A673 (cell line): ENCODE measurements at regions not wholly inside any gene's neighbourhood (a gene's known extent, or its start where the extent isn't known, plus 50 kb on each side); places are given as distances from the start of the nearest gene placed in this dataset.

ENCODE experiments used
- BruUV-seq: library from RNA; stranded (reverse); fragments of 400-500 nt; replicated peaks from 2 replicates; lab custom pipeline; 2021; lab: Mats Ljungman, UMichigan
- CTCF ChIA-PET: fragments of 300-600 bp; sonication (Branson Sonifier 250); formaldehyde crosslinking; loops from one replicate; lab custom pipeline; 2022; ENCODE audit warnings: antibody characterized with exemption; lab: Charles Lee
- POLR2A ChIA-PET: fragments of 300-600 bp; sonication (Branson Sonifier 250); formaldehyde crosslinking; loops from one replicate; lab custom pipeline; 2022; ENCODE audit warnings: antibody characterized with exemption; ENCODE audit not compliant: low non-redundant PET; lab: Charles Lee
- DNase-seq: peaks from one replicate; pipeline ENCODE4 v3.0.0-alpha.2; 2015; ENCODE audit warnings: low spot score
- H3K27ac ChIP-seq: fragments of 200-600 bp; sonication (generic); 2 replicates; pipeline ENCODE4 v1.5.1; 2016; ENCODE audit warnings: mixed run types, low read depth, mild to moderate bottlenecking, mixed read lengths, antibody characterized with exemption, low read length; ENCODE audit not compliant: poor library complexity, severe bottlenecking
- H3K27me3 ChIP-seq: fragments of 200-600 bp; sonication (generic); replicated peaks from 2 replicates; pipeline ENCODE4 v1.6.1; 2017; ENCODE audit warnings: mixed run types, low read depth, mild to moderate bottlenecking, mixed read lengths, antibody characterized with exemption, low read length; ENCODE audit not compliant: insufficient read depth, poor library complexity
- H3K36me3 ChIP-seq: fragments of 200-600 bp; sonication (generic); 2 replicates; pipeline ENCODE4 v1.6.1; 2016; ENCODE audit warnings: mixed run types, mild to moderate bottlenecking, mixed read lengths, antibody characterized with exemption, low read length; ENCODE audit not compliant: insufficient read depth, poor library complexity, severe bottlenecking
- H3K4me1 ChIP-seq: fragments of 200-600 bp; sonication (generic); 2 replicates; pipeline ENCODE4 v1.6.1; 2017; ENCODE audit warnings: mixed run types, mild to moderate bottlenecking, mixed read lengths, antibody characterized with exemption, low read length; ENCODE audit not compliant: insufficient read depth, poor library complexity, severe bottlenecking
- H3K4me3 ChIP-seq: fragments of 200-600 bp; sonication (generic); 2 replicates; pipeline ENCODE4 v1.5.1; 2016; ENCODE audit warnings: low read depth, mixed run types, mild to moderate bottlenecking, mixed read lengths, low read length; ENCODE audit not compliant: poor library complexity, severe bottlenecking
- H3K9me3 ChIP-seq: fragments of 200-600 bp; sonication (generic); 2 replicates; pipeline ENCODE4 v1.6.1; 2016; ENCODE audit warnings: mixed run types, low read depth, mild to moderate bottlenecking, mixed read lengths, antibody characterized with exemption, low read length; ENCODE audit not compliant: poor library complexity, severe bottlenecking
- CTCF ChIP-seq: fragments of 300-800, 200-600 bp; sonication (generic); conservative IDR thresholded peaks from 2 replicates; pipeline ENCODE4 v1.5.1; 2017; ENCODE audit warnings: low read depth, mild to moderate bottlenecking, antibody characterized with exemption, low read length, moderate library complexity, mixed read lengths
- EZH2 ChIP-seq: fragments of 200-600 bp; sonication (generic); IDR thresholded peaks from 2 replicates; pipeline ENCODE4 v1.6.1; 2017; ENCODE audit warnings: borderline replicate concordance, low read depth, mild to moderate bottlenecking, mixed read lengths, antibody characterized with exemption, low read length; ENCODE audit not compliant: poor library complexity, severe bottlenecking
- intact Hi-C: fragments of 100-400 bp; cut with micrococcal nuclease; formaldehyde crosslinking; loops from one replicate; pipeline ENCODE4 v1.10.0; 2022; ENCODE audit not compliant: unreplicated experiment

GRCh38 chr3:13935494-13936094 is 55.7 kb upstream of the WNT7A start:
- Histone ChIP-seq H3K36me3 (no peaks in the 10 kb centered on the region), H3K4me1 (no peaks in the 10 kb centered on the region), H3K27me3 (no peaks in the 10 kb centered on the region), H3K27ac (no peak overlapping the region), H3K9me3 (no peaks in the 10 kb centered on the region), H3K4me3 (no peak overlapping the region)
- ChIA-PET CTCF (no interaction called here), POLR2A (no interaction called here)
- BruUV-seq, result no TSS peak
- intact Hi-C loops, result no loop called here
- TF ChIP-seq EZH2, result no peak
- no peak for TF ChIP-seq CTCF
- DNase-seq, result no peak

- DNase-seq, result no peak
Measured at GRCh38 chr3:13934813-13935212, 54.9 kb upstream of the WNT7A start.

GRCh38 chr3:13934315-13934714 is 54.4 kb upstream of the WNT7A start:
- POLR2A ChIA-PET, result no interaction called here
- no TSS peak for BruUV-seq
- CTCF ChIA-PET, result no interaction called here
- H3K9me3 ChIP-seq, result no peaks in the 10 kb centered on the region
- TF ChIP-seq CTCF (no peak), EZH2 (no peak)
- DNase-seq, result no peak
- intact Hi-C loops, result no loop called here
- H3K36me3 ChIP-seq, result no peaks in the 10 kb centered on the region
- H3K27ac ChIP-seq, result no peak overlapping the region
- no peak overlapping the region for H3K4me3 ChIP-seq
- H3K4me1 ChIP-seq, result no peaks in the 10 kb centered on the region
- no peaks in the 10 kb centered on the region for H3K27me3 ChIP-seq

More at GRCh38 chr3:13934813-13935212, 54.9 kb upstream of the WNT7A start:
- POLR2A ChIA-PET, result no interaction called here
- intact Hi-C loops, result no loop called here
- Histone ChIP-seq H3K9me3 (no peaks in the 10 kb centered on the region), H3K4me1 (no peaks in the 10 kb centered on the region), H3K27ac (no peak overlapping the region), H3K27me3 (no peaks in the 10 kb centered on the region), H3K4me3 (no peak overlapping the region), H3K36me3 (no peaks in the 10 kb centered on the region)
- TF ChIP-seq EZH2 (no peak), CTCF (no peak)
- CTCF ChIA-PET, result no interaction called here
- BruUV-seq, result no TSS peak
